Glutamatergic neuron (in vitro differentiated cells): ENCODE measurements at regions not wholly inside any gene's neighbourhood (a gene's known extent, or its start where the extent isn't known, plus 50 kb on each side); places are given as distances from the start of the nearest gene placed in this dataset.

Experiments used
- DNase-seq: peaks from one replicate; pipeline ENCODE4 v3.0.0; 2022
- H3K27ac Mint-ChIP-seq: one replicate; pipeline ENCODE4 v1.8.0; 2020; ENCODE audit warnings: mild to moderate bottlenecking, mixed read lengths, inconsistent platforms; ENCODE audit not compliant: unreplicated experiment
- H3K27me3 Mint-ChIP-seq: one replicate; pipeline ENCODE4 v1.8.0; 2020; ENCODE audit warnings: mild to moderate bottlenecking, moderate library complexity, mixed read lengths, inconsistent platforms; ENCODE audit not compliant: unreplicated experiment
- H3K36me3 Mint-ChIP-seq: one replicate; pipeline ENCODE4 v1.8.0; 2020; ENCODE audit warnings: mild to moderate bottlenecking, mixed read lengths, inconsistent platforms; ENCODE audit not compliant: unreplicated experiment
- H3K4me1 Mint-ChIP-seq: one replicate; pipeline ENCODE4 v1.8.0; 2020; ENCODE audit warnings: mild to moderate bottlenecking, low read depth, mixed read lengths, inconsistent platforms; ENCODE audit not compliant: unreplicated experiment
- H3K4me3 Mint-ChIP-seq: one replicate; pipeline ENCODE4 v1.8.0; 2020; ENCODE audit warnings: mild to moderate bottlenecking, mixed read lengths, inconsistent platforms; ENCODE audit not compliant: unreplicated experiment
- H3K9me3 Mint-ChIP-seq: one replicate; pipeline ENCODE4 v1.8.0; 2020; ENCODE audit warnings: mild to moderate bottlenecking, moderate library complexity, mixed read lengths, inconsistent platforms; ENCODE audit not compliant: unreplicated experiment
- CTCF ChIP-seq: fragments of 200-600 bp; sonication (generic); IDR thresholded peaks from one replicate; pipeline ENCODE4 v1.5.0; 2021; ENCODE audit not compliant: partially characterized antibody, unreplicated experiment

- Mint-ChIP-seq H3K27ac (no peak overlapping the region), H3K27me3 (no peaks in the 10 kb centered on the region), H3K4me1 (peaks cover 3% of the 10 kb centered on the region), H3K4me3 (no peak overlapping the region), H3K36me3 (no peaks in the 10 kb centered on the region), H3K9me3 (no peaks in the 10 kb centered on the region)
- no peak for TF ChIP-seq CTCF
- no peak for DNase-seq
Observed at GRCh38 chr1:184322253-184322652, 64.6 kb upstream of the C1orf21 start.

- Mint-ChIP-seq H3K27me3 (no peaks in the 10 kb centered on the region), H3K36me3 (no peaks in the 10 kb centered on the region), H3K9me3 (peaks cover 3% of the 10 kb centered on the region), H3K4me1 (peaks cover 3% of the 10 kb centered on the region), H3K27ac (no peak overlapping the region), H3K4me3 (no peak overlapping the region)
- no peak for DNase-seq
- no peak for TF ChIP-seq CTCF
Observed at GRCh38 chr1:184324972-184325371, 61.9 kb upstream of the C1orf21 start.

- no peak for DNase-seq
- Mint-ChIP-seq H3K27me3 (no peaks in the 10 kb centered on the region), H3K4me3 (no peak overlapping the region), H3K27ac (no peak overlapping the region), H3K36me3 (no peaks in the 10 kb centered on the region), H3K4me1 (peaks cover 3% of the 10 kb centered on the region), H3K9me3 (peaks cover 3% of the 10 kb centered on the region)
- no peak for TF ChIP-seq CTCF
Observed at GRCh38 chr1:184326278-184326677, 60.6 kb upstream of the C1orf21 start.

- H3K4me3 Mint-ChIP-seq, result no peak overlapping the region
- DNase-seq, result no peak
- no peak overlapping the region for H3K27ac Mint-ChIP-seq
- no peaks in the 10 kb centered on the region for H3K4me1 Mint-ChIP-seq
- H3K36me3 Mint-ChIP-seq, result peaks cover 4% of the 10 kb centered on the region
- no peak for TF ChIP-seq CTCF
- H3K27me3 Mint-ChIP-seq, result no peaks in the 10 kb centered on the region
- peaks cover 3% of the 10 kb centered on the region for H3K9me3 Mint-ChIP-seq
Observed at GRCh38 chr1:184329245-184329953, 57.4 kb upstream of the C1orf21 start.

GRCh38 chr1:184329962-184330868 is 56.6 kb upstream of the C1orf21 start:
- Mint-ChIP-seq H3K4me1 (no peaks in the 10 kb centered on the region), H3K27ac (no peak overlapping the region), H3K36me3 (peaks cover 4% of the 10 kb centered on the region), H3K4me3 (no peak overlapping the region), H3K9me3 (peaks cover 3% of the 10 kb centered on the region), H3K27me3 (no peaks in the 10 kb centered on the region)
- DNase-seq, result no peak
- no peak for TF ChIP-seq CTCF
